HG03196 (cell line): ENCODE measurements at regions not wholly inside any gene's neighbourhood (a gene's known extent, or its start where the extent isn't known, plus 50 kb on each side); places are given as distances from the start of the nearest gene placed in this dataset.
"Not testable (repeated sequence)": the region's sequence is repeated elsewhere in the genome, so short reads cannot be mapped to it uniquely, and the experiment has no call there.

Source experiments
- ATAC-seq: cut with Tn5 transposase; IDR thresholded peaks from one replicate; pipeline ENCODE4 v1.9.1; 2021; ENCODE audit not compliant: unreplicated experiment

GRCh38 chr5:53160895-53161294 is 51.3 kb upstream of the MOCS2 start:
- no peak for ATAC-seq

GRCh38 chr5:53161876-53162275 is 52.3 kb upstream of the MOCS2 start:
- ATAC-seq, result no peak

DNA sequence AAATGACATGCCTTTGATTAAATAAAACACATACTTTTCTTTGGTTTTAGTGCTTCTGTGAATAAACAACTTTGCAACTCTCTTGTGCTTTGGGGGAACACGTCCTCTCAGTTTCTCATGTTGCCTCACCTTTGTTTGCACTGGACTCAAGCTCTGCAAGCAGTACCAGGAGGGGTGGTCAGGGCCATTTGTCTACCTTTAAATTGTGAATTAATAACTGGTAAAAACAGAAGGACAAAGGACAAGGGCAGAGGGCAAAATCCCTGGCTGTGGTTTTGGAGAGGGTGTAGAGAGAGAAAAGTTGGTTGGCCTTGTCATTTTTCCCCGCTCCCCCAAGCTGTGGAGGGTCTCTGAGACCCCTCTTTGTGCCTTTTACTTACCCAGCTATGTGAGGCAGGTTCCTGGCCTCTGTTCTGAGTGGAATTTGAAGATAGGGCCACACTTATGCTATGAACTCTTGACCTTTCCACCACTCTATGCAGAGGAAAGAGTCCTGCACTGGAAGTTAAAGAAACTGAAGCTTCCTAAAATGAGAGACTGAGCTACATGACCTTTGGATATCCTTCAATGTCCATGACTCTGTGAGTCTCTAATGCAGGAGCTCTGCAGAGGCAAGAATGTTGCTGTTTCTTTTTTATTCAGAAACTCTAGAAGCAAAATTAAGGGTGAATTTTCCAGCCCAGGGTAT is 55.1 kb upstream of the MOCS2 start:
- no peak for ATAC-seq

- no peak for ATAC-seq
These were observed 56.0 kb upstream of the MOCS2 start for GRCh38 chr5:53165431-53166182.

DNA sequence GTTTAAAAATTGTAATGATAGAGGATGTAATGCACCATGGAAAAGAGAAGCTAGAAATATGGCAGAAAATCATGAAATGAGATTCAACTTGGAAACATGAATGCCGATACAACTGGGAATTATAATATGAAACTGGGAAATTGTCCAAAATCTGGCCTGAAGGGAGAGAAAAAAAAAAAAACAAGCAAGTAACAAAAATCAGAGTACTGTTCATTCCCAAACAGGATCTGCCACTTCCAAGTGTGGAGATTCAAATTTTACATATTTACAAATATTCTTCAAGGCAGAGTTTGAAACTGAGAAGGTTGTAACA is 56.6 kb upstream of the MOCS2 start:
- ATAC-seq, result no peak

DNA sequence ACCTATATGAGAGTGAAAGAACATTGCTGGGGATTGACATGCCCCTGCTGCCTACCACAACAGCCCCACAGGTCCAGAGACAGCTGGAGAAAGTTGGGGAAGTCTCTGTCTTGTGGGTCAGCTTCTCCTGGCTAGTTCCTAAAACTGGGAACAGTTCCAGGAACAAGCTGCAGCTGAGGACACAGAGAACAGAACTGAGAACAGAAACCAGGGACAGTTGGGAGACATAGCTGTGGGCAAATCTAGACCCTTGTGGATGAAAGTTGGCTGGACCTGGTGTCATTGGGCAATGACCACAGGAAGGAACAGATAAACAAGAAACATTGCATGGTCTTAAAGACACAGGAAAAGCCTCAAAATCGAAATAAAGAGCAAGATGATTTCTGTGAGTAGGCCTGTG is 58.3 kb upstream of the MOCS2 start:
- no peak for ATAC-seq

GRCh38 chr5:53169933-53170332 is 60.4 kb upstream of the MOCS2 start:
- ATAC-seq, result no peak

- ATAC-seq, result no peak
These were observed 61.3 kb upstream of the MOCS2 start for GRCh38 chr5:53170746-53171349.

GRCh38 chr5:53172073-53172472 is 62.5 kb upstream of the MOCS2 start:
- not testable (repeated sequence) for ATAC-seq

DNA sequence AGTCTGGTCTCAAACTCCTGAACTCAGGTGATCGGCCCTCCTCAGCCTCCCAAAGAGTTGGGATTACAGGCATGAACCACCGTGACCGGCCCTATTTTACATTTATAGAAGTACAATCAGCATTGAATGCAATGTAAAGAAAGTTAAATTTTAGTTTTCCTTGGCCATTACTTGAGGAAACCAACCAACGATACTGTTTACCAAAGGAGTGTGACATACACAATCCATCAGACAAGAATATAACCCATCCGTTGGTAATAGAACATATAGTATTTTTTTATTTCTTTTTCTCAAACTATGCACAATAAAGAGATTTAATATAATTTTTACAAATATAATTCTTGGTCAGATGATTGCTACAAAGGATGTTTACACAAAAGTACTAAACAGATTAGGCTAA is 63.1 kb upstream of the MOCS2 start:
- ATAC-seq, result no peak

DNA sequence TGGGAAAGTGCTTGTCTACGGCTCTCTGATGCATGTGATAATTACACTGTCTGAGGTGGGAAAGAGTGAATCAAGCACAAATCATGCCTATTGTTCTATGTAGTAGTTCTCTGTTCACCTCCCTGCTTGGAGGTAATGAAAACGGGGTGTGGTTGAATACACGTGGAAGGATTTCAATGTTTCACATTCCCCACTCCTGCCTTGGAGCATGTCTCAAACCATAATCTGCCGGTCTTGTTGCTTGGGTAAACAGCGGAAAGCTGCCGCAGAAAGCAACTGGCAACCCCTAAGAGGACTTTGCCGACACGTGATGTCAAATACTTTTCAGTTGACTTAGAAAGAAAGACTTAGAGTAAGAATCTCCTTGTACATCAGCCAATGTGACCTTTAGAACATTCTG is 63.5 kb upstream of the MOCS2 start:
- no peak for ATAC-seq

- no peak for ATAC-seq
These were observed 69.3 kb upstream of the MOCS2 start for GRCh38 chr5:53178830-53179229.

GRCh38 chr5:53179691-53180090 is 70.1 kb upstream of the MOCS2 start:
- no peak for ATAC-seq

GRCh38 chr5:53180538-53180937 is 71.0 kb upstream of the MOCS2 start:
- ATAC-seq, result no peak

DNA sequence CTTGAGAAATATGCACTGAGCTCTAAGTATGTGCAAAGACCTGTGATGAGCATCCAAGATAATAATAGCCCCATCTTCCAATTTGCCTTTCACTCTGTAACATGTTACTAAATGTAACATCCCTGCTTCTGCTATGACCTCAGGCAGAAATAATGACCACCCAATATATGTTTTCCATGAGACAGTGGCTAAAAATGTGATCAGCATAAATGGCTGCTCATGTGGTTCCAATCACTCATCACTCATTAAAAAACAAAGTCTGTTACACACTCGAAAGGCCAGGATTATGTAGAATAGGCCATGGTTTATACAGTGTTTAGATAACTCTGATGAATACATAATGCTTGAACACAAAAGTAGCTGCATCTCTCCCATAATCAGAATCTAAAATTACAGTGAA is 71.4 kb upstream of the MOCS2 start:
- no peak for ATAC-seq

DNA sequence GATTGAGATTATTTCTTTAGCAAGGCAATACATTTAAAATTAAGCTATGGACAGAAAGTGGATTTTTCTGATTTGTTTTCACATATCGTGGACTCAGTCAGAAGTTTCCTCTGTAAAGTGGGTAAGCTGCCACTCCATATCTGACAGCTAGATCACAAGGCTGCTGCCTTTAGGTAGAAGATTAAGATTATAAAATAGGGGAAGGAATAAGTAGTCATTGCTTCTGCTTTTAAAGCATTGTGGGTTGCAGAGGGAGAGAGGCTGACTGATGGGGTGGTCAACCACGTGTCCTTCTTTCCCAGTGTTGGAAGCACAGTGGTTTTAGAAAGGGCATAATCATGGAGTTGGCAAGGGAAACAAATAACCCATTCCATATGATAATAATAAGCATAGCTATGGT is 74.3 kb upstream of the MOCS2 start:
- ATAC-seq, result no peak

- ATAC-seq, result no peak
These were observed 82.1 kb upstream of the MOCS2 start for GRCh38 chr5:53191548-53192165.

DNA sequence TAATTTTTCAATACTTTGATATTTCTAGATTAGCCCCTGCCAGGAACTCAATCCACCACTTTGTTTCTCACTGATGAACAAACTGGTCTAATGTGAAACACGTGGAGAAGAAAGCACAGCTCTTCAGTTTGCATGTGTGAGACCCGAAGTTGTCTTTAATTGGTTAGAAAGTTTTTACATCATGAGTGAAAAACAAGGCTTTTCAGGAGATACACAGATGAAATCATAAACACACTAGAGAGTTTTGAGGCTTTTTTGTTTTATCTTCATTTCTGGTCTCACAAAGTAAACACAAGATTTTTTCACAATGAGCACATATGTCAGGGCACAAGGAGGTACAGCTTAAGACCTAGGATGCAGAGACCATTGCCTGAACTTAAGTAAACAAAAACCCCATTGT is 84.5 kb upstream of the MOCS2 start:
- ATAC-seq, result no peak

DNA sequence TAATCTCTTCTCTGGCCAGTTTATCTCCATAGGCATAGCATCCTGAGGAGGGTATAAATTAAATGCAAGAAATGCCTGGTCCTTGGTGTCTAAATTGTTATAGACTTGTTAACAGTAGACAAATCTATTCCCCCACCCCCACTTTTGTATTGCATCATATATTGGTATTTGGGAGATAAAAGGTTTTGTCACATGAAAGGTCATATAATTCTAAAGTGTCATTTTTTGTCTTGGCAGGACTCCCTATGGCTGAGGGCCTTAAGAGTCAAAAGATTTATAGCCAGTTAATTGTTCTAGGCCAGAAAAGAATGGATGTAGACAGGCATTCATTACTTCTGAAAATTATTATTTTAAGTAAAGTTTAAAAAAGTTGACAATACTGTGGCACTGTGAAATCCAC is 90.3 kb upstream of the MOCS2 start:
- no peak for ATAC-seq

GRCh38 chr5:53200306-53200705 is 90.7 kb upstream of the MOCS2 start:
- no peak for ATAC-seq

- no peak for ATAC-seq
These were observed 92.2 kb upstream of the MOCS2 start for GRCh38 chr5:53201746-53202145.

DNA sequence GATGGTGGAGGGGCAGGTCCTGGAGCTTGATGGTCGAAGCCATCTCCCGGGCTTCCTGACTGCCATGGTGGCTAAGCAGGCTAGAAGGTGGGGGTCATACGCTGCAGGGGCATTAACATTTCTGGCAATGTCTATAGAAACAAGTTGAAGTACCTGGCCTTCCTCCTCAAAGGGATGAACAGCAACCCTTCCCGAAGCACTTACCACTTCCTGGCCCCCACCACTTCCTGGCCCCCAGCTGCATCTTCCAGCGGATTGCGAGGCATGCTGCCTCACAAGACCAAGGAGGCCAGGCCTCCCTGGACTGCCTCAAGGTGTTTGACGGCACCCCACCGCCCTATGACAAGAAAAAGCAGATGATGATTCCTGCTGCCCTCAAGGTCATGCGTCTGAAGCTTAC is 97.0 kb upstream of the MOCS2 start:
- no peak for ATAC-seq
